AG20443 (cell line): ENCODE measurements at regions not wholly inside any gene's neighbourhood (a gene's known extent, or its start where the extent isn't known, plus 50 kb on each side); places are given as distances from the start of the nearest gene placed in this dataset.

Source experiments
- DNase-seq: peaks from one replicate; pipeline ENCODE4 v3.0.0; 2012; ENCODE audit warnings: low spot score, mixed read lengths

- no peak for DNase-seq
Observed at GRCh38 chr11:19560156-19560555, 152.5 kb upstream of the NAV2 start.

DNA sequence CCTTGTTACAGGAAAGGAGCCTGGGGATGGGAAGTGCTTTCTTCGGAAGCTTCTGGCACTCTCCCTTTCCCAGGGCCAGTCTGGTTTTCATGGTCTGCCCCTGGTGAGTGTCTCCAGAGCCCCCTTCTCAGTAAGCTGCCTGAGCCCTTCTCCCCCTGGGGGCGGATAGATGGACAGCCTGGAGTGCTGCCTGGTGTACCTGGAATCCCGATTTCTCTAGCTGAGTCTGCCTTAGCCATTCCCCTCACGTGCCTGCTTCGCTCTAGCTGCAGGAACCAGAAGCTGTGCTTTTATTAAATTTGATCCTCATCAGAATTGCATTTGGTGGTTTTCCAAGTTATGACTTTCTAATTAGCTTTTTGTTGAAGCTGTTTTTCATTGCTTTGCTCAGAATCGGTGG, 152.9 kb upstream of the NAV2 start:
- no peak for DNase-seq

GRCh38 chr11:19558189-19558986, 154.2 kb upstream of the NAV2 start:
- no peak for DNase-seq

DNA sequence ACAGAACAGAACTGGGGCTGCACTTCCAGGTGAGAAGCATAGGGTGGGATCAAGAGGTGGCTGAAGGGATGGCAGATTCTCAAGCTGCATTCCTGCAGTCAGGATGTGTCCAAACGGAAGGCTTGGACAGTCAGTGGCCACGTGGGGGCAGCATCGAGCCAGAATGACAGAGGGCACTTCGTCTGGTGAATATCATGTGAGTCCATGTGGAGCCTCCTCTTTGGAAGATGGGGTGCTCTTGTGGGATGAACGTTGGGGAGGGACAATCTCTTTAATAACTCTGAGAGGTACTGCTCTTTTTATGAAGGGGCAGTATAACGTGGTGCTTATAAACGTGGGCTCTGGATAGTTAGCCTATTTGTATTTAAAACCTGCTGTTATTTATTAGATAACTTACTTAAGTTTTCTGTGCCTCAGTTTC, 154.9 kb upstream of the NAV2 start:
- DNase-seq, result peak; percentile 85

- no peak for DNase-seq
Observed at GRCh38 chr11:19557185-19557584, 155.5 kb upstream of the NAV2 start.

DNA sequence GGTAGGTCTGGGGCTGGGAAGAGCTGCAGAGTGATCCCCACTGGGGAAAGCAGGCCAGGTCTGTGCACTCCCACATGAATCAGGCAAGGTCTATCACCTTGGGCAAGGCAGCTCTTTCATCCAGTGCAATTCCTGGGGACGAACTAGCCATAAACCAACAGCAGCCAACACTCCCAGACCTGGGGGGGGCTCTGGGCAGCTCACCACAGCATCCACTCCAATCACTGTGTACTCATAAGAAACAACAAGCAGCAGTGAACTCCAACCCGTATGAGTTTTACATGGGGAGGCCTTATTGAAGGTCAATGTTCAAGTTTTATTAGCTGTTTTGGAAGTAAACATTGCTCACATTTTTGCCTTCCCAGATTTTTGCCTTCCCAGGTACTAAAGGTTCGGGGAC, 157.4 kb upstream of the NAV2 start:
- DNase-seq, result no peak

DNA sequence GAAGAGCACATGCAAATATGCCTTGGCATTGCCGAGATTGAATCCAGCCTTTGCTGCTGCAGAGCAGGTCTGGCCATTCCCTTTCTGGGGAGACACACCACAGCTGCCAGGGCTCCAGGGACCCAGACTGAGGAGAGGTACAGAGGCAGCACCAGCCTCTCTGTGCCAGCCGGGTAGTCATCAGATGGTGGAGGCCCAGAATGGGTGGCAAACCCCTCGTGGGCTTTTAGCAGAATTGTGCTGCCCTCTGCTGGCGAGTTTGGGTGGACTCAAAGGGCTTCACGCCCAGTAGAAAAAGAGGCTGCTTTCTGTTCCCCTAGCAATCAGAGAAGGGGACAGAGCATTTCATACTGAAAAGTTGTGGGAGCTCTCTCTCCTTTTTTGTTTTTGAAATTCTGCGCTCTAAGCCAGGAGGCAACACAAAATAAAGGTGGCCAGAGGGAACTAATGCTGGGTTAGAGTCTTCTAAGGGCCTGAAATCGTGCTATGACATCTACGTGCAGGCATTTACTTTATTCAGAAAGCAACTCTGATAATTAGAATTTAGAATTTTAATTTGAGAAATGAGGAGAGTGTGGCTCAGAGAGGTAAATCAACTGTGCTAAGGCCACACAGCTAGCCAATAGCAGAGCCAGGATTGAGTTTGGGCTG, 158.8 kb upstream of the NAV2 start:
- DNase-seq, result peak; percentile 82

DNA sequence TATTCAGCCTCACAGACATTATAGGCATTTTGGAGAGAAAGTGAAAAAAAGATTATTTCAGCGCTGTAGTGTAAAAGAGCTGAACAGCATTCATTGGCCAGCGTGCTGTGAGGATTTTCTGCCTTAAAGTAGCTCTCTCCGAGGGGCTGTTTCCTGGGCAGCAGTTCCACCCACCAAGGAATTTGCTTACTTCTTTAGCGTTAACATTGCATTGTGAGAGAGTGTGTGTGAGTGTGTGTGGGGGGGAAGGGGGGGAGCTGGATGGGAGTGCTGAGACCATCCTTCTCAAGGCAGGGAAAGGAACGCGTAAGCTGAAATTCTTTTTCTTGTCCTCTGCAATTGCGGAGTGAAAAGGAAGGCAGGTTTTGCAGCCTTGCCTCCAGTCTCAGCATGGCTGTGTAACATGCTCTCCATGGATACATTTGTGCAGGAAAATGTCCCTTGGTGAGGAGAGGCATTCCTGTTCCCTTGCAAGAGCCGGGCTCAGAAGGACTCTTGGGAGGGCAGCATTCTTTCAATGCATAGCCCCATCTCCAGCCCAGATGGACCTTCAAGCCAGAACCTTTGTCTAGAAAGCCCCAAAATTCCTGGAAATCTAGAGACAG, 159.9 kb upstream of the NAV2 start:
- DNase-seq, result no peak

DNA sequence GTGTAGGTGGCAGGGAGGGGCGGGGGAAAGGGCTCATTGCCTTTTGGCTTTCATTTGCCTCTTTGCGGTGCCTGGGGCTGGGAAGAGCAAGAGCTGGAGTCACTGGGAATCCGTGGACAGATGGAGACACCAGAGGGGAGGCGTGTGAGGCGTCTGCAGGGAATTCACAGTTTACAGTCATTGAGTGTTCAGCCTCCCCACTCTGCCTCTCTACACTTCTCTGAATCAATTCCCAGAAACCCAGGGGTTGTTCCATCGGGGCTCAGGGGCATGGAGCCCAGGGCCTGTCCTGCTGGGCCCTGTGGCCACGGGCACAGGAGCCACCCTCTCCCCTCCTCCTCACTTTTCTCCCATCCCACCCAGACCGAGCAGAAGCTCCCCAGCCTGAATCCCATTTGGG, 160.5 kb upstream of the NAV2 start:
- no peak for DNase-seq

- DNase-seq, result no peak
Observed at GRCh38 chr11:19551457-19551856, 161.2 kb upstream of the NAV2 start.

DNA sequence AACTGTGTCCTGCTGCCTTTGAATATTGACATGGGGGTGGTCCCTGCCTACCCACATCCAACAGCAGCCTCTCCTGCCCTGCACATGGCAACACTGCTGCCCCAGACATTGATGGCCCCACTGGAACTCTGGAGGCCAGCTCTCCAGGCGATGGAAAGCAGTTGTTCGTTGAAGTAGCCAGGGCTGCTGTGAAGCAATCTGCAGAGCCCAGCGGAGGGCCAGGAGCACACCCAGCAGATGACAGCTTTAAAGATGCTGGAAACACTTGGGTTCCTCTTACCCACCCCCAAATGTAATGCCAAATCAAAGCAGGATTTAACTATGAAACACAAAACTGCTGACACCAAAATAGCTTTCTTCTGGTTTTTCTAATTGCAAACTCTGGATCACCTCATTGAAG, 165.6 kb upstream of the NAV2 start:
- DNase-seq, result no peak

DNA sequence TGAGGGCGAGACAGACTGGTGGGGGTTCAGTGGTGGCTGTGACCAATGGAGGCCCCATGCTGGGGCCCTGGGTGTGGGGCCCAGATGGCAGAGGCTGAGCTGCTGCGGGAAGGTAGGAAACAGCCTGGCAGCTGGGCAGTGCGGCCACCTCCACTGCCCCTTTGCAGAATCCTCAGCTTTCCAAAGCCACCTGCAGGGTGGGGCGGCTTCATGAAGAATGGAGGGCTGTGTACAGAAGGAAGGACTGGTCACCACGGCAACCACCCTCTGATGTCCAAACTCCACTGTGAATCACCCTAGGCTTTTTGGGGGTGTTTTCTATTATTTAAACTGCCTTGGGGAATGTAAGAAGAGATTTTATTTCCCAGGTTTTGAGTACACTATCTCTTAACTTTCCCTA, 166.3 kb upstream of the NAV2 start:
- DNase-seq, result peak; percentile 49

GRCh38 chr11:19541521-19542049, 171.1 kb upstream of the NAV2 start:
- DNase-seq, result no peak

GRCh38 chr11:19539861-19540260, 172.8 kb upstream of the NAV2 start:
- DNase-seq, result no peak

DNA sequence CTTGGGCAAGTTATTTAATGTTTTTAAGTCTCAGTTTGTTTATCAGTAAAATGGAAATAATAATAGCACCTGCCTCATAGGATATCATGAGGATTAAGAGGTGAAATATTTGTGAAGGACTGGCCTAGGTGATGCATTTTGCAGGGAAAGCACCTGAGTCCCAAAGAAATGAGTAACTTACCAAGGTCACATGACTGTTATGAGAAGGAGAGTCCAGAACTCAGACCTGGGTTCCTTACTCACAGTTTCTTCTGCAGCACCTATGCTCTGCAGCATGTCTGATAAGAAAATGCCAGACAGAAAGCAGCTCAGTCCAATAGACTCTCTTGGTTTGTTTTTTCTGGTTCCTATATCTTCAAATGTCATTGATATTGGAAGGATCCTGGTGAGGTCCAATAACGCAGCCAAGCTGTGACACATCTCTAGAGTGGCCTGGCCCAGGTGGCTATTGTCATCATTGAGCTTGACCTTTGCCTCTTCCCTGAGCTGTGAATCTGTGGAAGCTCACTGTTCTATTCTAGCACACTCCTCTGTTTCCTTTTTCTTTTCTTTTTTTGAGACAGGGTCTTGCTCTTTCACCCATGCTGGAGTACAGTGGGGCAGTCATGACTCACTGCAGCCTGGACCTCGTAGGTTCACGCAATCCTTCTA, 174.7 kb upstream of the NAV2 start:
- DNase-seq, result no peak

DNA sequence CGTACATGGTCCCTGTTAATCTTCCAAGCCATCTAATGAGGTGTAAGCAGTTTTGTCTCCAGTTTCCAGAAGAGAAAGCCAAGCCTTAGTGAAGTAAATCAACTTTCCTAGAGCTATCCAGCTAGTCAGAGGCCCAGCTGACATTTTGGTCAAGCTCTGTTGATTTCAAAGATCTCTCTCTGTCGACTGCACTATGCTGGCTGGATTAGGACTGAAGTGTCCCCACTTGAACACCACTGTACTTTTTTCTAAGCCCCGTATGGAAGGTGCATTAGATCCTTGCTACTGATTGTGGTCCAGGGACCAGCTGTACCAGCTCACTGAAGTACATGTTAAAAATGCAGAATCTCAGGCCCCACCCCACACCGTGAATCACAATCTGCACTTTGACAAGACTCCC, 176.5 kb upstream of the NAV2 start:
- DNase-seq, result no peak

GRCh38 chr11:19530505-19530904, 182.1 kb upstream of the NAV2 start:
- no peak for DNase-seq

DNA sequence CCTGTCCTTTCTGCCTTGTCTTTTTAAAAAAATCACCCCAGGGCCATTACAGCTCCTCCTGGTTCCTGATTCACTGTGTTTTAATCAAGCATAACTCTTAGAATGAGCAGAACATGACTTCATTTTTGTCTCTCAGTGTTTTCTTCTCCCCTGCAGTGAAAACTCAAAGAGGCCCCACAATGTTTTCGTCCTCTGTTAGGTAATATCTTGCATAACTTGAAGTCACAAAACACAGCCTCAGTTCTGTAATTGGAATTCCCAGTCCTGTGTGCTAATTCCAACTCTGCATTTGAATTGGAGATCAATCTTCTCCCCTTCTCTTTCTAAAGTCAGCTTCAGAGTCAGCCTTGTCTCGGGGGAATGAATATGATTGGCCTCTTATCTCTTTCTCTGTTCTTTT, 186.5 kb upstream of the NAV2 start:
- DNase-seq, result no peak

DNA sequence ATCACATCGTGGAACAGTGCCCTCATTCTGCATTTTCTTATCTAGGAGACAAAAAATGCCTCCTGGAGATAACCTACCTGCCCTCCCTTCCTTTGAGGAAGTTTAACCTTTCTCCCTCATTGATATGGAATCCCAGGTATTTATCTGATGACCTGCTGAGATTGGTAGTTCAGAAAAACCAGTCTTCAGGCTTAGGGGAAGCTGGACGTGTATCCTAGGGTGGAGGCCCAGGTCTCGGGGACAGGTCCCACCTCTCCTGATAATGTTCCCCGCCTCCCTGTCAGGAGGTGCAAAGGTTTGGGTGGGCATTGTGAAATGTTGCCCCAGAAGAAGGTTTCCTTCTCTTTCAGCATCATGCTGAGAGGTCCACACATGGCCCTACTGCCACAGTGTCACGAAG, 186.9 kb upstream of the NAV2 start:
- DNase-seq, result no peak

- DNase-seq, result no peak
Observed at GRCh38 chr11:19525276-19525675, 187.4 kb upstream of the NAV2 start.

GRCh38 chr11:19524171-19524671, 188.4 kb upstream of the NAV2 start:
- DNase-seq, result peak; percentile 36

- no peak for DNase-seq
Observed at GRCh38 chr11:19520681-19521080, 192.0 kb upstream of the NAV2 start.
